Stomach (tissue), 8 donors: ENCODE measurements at regions not wholly inside any gene's neighbourhood (a gene's known extent, or its start where the extent isn't known, plus 50 kb on each side); places are given as distances from the start of the nearest gene placed in this dataset.

Experiments
- DNase-seq, 2 donors: peaks; one replicate each; pipeline versions ENCODE4 v3.0.0 to v3.0.0-alpha.2; 2013 to 2019
- H3K27ac ChIP-seq, 5 donors: fragments of 200-600 bp in 4 of 5; sonication (generic) in 4 of 5; one replicate each; pipeline ENCODE4 v1.5.1; 2013 to 2019; ENCODE audit warnings: mild to moderate bottlenecking in 1 of 5, moderate library complexity in 1 of 5
- H3K27me3 ChIP-seq, 3 donors: fragments of 200-600 bp; sonication (generic); one replicate each; pipeline ENCODE4 v1.5.1; 2017 to 2019; ENCODE audit warnings: mixed run types in 1 of 3
- H3K36me3 ChIP-seq, 4 donors: fragments of 200-600 bp; sonication (generic); 1 replicate in 3 of 4; 2 replicates in 1 of 4; pipeline ENCODE4 v1.5.1; 2016 to 2019
- H3K4me1 ChIP-seq, 4 donors: fragments of 200-600 bp; sonication (generic); one replicate each; pipeline ENCODE4 v1.5.1; 2016 to 2019
- H3K4me3 ChIP-seq, 4 donors: fragments of 200-600 bp; sonication (generic) in 3 of 4; one replicate each; pipeline ENCODE4 v1.5.1; 2016 to 2019; ENCODE audit warnings: mild to moderate bottlenecking in 1 of 4
- H3K9me3 ChIP-seq, 4 donors: fragments of 200-600 bp; sonication (generic); one replicate each; pipeline ENCODE4 v1.5.1; 2016 to 2019
- CTCF ChIP-seq, 7 experiments: fragments of 450-650 bp in 4 of 7; fragments of 200-600 bp in 3 of 7; sonication (generic) in 3 of 7; IDR thresholded peaks; one replicate each; pipeline ENCODE4 v1.5.1; 2016 to 2019; ENCODE audit warnings: antibody characterized with exemption in 7 of 7, control low read depth in 2 of 7, mild to moderate bottlenecking in 1 of 7
- EP300 ChIP-seq: sonication (generic); formaldehyde crosslinking; IDR thresholded peaks from one replicate; pipeline ENCODE4 v1.6.1; 2017; ENCODE audit warnings: antibody characterized with exemption
- POLR2A ChIP-seq, 4 donors: fragments of 450-650 bp; IDR thresholded peaks; one replicate each; pipeline ENCODE4 v1.6.1; 2016; ENCODE audit warnings: antibody characterized with exemption in 4 of 4, control low read depth in 2 of 4, mild to moderate bottlenecking in 1 of 4, moderate library complexity in 1 of 4
- POLR2AphosphoS5 ChIP-seq, 3 donors: sonication (generic); formaldehyde crosslinking; IDR thresholded peaks; one replicate each; pipeline ENCODE4 v1.6.1; 2016; ENCODE audit warnings: antibody characterized with exemption in 3 of 3
- WGBS, 5 donors: extraction: QIAGEN DNeasy Blood & Tissue Kit in 3 of 5; methylation state at CpG; one replicate each; pipeline versions ENCODE4 v1.1.5 to v1.1.7; 2013 to 2018; 5-methylcytosine and 5-hydroxymethylcytosine counted together
- intact Hi-C: fragments of 100-400 bp; cut with DNase I; formaldehyde crosslinking; loops from one replicate; pipeline ENCODE4 v1.15.1; 2023; ENCODE audit warnings: low total_unique reads
- donor health status: healthy with polysubstance abuse.
- donor health status: Bipolar disorder and iron deficiency.
- donor health status: healthy.

GRCh38 chr6:105972440-105972839, 113.7 kb upstream of the PRDM1 start:
- Histone ChIP-seq H3K36me3 (no peaks in the 10 kb centered on the region), H3K4me3 (no peak overlapping the region), H3K9me3 (peaks cover 0 to 37% (median 28%) of the 10 kb centered on the region in 4 donors), H3K27me3 (no peaks in the 10 kb centered on the region), H3K27ac (no peak overlapping the region), H3K4me1 (no peaks in the 10 kb centered on the region)
- WGBS, 5 donors = 90 to 98% (median 94%) methylated on average over 1 of the region's 1 CpG
- no peak for TF ChIP-seq POLR2AphosphoS5 (IDR thresholded peaks at IDR 0.05)
- TF ChIP-seq POLR2A (IDR thresholded peaks at IDR 0.05) = no peak
- TF ChIP-seq EP300 = no peak
- no peak for TF ChIP-seq CTCF (IDR thresholded peaks at IDR 0.05)
- no peak for DNase-seq
- intact Hi-C loops = no loop called here

GRCh38 chr6:105968603-105969333, 117.4 kb upstream of the PRDM1 start:
- H3K4me3 ChIP-seq = no peak overlapping the region

GRCh38 chr6:105967917-105968602, 118.1 kb upstream of the PRDM1 start:
- peaks cover 0 to 32% (median 24%) of the 10 kb centered on the region in 4 donors for H3K9me3 ChIP-seq
- intact Hi-C loops = no loop called here
- TF ChIP-seq POLR2A (IDR thresholded peaks at IDR 0.05) (no peak), POLR2AphosphoS5 (IDR thresholded peaks at IDR 0.05) (no peak), CTCF (IDR thresholded peaks at IDR 0.05) (no peak), EP300 (no peak)
- DNase-seq = no peak
- no peaks in the 10 kb centered on the region for H3K27me3 ChIP-seq
- H3K36me3 ChIP-seq = no peaks in the 10 kb centered on the region
- no peaks in the 10 kb centered on the region for H3K4me1 ChIP-seq
- H3K4me3 ChIP-seq = no peak overlapping the region
- no peak overlapping the region for H3K27ac ChIP-seq
- 83 to 89% (median 87%) methylated on average over 9 of the region's 9 CpGs for WGBS, 5 donors

More at GRCh38 chr6:105968603-105969333, 117.4 kb upstream of the PRDM1 start:
- no peak overlapping the region for H3K27ac ChIP-seq
- TF ChIP-seq EP300 (no peak), POLR2A (IDR thresholded peaks at IDR 0.05) (no peak), CTCF (IDR thresholded peaks at IDR 0.05) (no peak), POLR2AphosphoS5 (IDR thresholded peaks at IDR 0.05) (no peak)
- no peaks in the 10 kb centered on the region for H3K27me3 ChIP-seq
- H3K36me3 ChIP-seq = no peaks in the 10 kb centered on the region
- 38 to 68% (median 55%) methylated on average over 2 of the region's 2 CpGs for WGBS, 5 donors
- intact Hi-C loops = no loop called here
- no peak for DNase-seq
- peaks cover 0 to 37% (median 28%) of the 10 kb centered on the region in 4 donors for H3K9me3 ChIP-seq
- H3K4me1 ChIP-seq = no peaks in the 10 kb centered on the region

- DNase-seq = no peak
- 85 to 100% (median 92%) methylated on average over 1 of the region's 1 CpG for WGBS, 5 donors
- H3K9me3 ChIP-seq = peaks cover 0 to 16% (median 13%) of the 10 kb centered on the region in 4 donors
- intact Hi-C loops = no loop called here
- H3K27ac ChIP-seq = no peak overlapping the region
- H3K27me3 ChIP-seq = no peaks in the 10 kb centered on the region
- H3K4me3 ChIP-seq = no peak overlapping the region
- no peaks in the 10 kb centered on the region for H3K4me1 ChIP-seq
- no peaks in the 10 kb centered on the region for H3K36me3 ChIP-seq
- TF ChIP-seq EP300 = no peak
- no peak for TF ChIP-seq POLR2AphosphoS5 (IDR thresholded peaks at IDR 0.05)
- no peak for TF ChIP-seq CTCF (IDR thresholded peaks at IDR 0.05)
- no peak for TF ChIP-seq POLR2A (IDR thresholded peaks at IDR 0.05)
Observed at GRCh38 chr6:105966481-105966880, 119.7 kb upstream of the PRDM1 start.
